GM18505 (cell line): ENCODE measurements at regions not wholly inside any gene's neighbourhood (a gene's known extent, or its start where the extent isn't known, plus 50 kb on each side); places are given as distances from the start of the nearest gene placed in this dataset.
"Not testable (repeated sequence)": the region's sequence is repeated elsewhere in the genome, so short reads cannot be mapped to it uniquely, and the experiment has no call there.

ENCODE experiments used
- ATAC-seq: cut with Tn5 transposase; IDR thresholded peaks from one replicate; pipeline ENCODE4 v1.9.1; 2021; ENCODE audit not compliant: unreplicated experiment
- POLR2A ChIP-seq: IDR thresholded peaks from 4 replicates; pipeline ENCODE4 v1.6.1; 2011; ENCODE audit warnings: borderline replicate concordance; ENCODE audit not compliant: insufficient read depth, insufficient read length; ENCODE audit errors: extremely low read depth

GRCh38 chr10:9853405-9854355, 1164.0 kb upstream of the CELF2 start:
- ATAC-seq, result no peak
- no peak for TF ChIP-seq POLR2A

GRCh38 chr10:9855451-9855850, 1162.2 kb upstream of the CELF2 start:
- ATAC-seq, result not testable (repeated sequence)

- no peak for TF ChIP-seq POLR2A
- ATAC-seq, result no peak
Observed at GRCh38 chr10:9858816-9859215, 1158.9 kb upstream of the CELF2 start.

- no peak for ATAC-seq
- TF ChIP-seq POLR2A, result no peak
Observed at GRCh38 chr10:9860045-9860444, 1157.6 kb upstream of the CELF2 start.

DNA sequence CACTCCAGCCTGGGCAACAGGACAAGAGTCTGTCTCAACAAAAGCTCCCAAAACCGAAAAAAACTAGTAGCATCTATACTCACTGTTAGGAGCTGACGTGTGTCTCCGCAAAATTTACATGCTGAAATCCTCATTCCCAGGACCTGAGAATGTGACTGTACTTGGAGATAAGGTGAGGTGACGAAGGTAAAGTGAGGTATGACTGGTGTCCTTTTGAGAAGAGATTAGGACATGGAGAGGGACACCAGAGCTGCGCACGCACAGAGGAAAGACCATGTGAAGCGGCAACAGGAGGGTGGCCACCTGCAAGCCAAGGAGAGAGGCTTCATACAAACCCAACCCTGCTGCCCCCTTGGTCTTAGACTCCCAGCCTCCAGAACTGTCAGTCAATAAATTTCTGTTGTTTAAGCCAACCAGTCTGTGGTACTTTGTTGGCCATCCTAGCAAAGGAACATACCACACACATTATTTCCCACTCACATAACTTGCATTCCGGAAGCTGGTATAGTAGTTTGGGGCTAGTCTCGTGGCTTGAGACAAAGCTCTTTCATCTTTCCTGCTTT, 1154.0 kb upstream of the CELF2 start:
- no peak for TF ChIP-seq POLR2A
- ATAC-seq, result no peak

- ATAC-seq, result no peak
- no peak for TF ChIP-seq POLR2A
Observed at GRCh38 chr10:9868499-9868898, 1149.2 kb upstream of the CELF2 start.

DNA sequence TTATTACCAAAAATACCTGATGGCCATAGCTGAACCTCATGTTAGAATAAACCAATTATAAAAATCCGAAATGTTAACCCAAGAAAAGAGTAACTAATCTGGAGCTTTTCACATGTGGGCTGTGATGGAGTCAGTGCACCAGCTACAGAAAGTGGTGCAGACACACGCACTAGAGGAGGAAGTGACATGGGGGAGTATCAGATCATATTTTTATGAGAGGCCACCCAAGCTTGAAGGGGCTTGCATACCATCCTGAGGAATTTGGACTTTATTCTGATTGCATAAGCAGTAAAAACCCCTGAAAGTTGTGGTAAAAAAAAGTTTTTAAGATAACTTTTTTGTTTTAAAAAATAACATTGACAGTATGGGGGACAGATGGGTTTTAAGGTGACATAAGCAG, 1148.5 kb upstream of the CELF2 start:
- ATAC-seq, result no peak
- no peak for TF ChIP-seq POLR2A

DNA sequence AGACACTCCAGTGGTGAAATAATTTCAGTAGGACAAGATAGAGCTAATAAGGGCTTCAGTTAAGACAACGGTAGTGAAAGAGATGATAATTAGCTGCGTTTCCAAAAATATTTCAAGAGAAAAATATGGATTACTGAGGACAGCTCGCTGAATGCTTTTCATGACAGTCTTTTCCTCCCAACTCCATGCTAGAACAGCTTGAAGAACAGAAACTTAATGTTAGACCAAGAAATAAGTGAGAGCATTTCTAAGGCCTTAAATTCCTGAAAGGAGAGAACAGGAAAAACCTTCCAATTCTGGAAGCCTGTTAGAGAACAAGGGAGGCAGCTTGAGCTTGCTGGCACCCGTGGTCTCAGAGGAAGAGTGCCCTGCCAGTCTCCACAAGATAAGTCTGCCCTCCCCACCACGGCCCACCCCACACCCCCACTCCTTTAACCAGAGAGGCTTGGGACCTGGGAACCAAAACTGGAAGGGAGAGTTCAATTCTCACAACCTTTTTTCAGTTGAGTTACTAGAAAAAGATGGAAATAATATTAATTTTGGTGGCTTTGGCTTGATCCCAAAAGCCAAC, 1148.0 kb upstream of the CELF2 start:
- no peak for ATAC-seq
- no peak for TF ChIP-seq POLR2A

DNA sequence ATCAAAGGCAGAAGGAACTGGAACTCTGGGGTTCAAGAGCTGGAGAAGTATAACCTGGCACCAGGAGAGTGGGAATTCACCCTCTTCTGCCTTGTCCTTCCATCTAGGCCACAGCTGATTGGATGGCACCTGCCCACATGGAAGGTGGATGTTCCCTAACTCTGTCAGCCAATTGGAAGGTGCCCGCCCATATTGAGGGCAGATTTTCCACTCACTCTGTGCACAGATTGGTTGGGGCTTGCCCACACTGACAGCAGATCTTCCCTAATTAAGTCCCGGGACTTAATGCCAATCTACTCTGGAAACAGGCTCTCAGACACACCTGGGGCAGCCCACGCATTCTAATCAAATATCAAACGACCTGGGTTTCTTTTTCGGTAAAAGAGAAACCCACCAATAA, 1142.3 kb upstream of the CELF2 start:
- no peak for TF ChIP-seq POLR2A
- ATAC-seq, result no peak

GRCh38 chr10:9877978-9878377, 1139.7 kb upstream of the CELF2 start:
- no peak for ATAC-seq
- no peak for TF ChIP-seq POLR2A

- no peak for TF ChIP-seq POLR2A
- no peak for ATAC-seq
Observed at GRCh38 chr10:9878383-9878782, 1139.3 kb upstream of the CELF2 start.

DNA sequence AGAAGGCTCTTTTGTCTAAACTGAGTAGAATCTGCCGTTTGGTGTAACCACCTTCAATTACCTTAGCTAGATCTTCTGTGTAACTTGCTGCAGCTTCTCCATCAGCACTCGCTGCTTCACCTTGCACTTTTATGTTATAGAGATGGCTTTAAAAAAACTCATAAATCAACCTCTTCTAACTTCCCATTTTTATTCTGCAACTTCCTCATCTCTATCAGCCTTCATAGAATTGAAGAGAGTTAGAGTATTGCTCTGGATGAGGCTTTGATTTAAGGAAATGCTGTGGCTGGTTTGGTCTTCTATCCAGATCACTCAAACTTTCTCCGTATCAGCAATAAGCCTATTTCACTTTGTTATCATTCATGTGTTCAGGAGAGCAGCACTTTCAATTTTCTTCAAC, 1131.9 kb upstream of the CELF2 start:
- no peak for TF ChIP-seq POLR2A
- ATAC-seq, result no peak

- no peak for TF ChIP-seq POLR2A
Observed at GRCh38 chr10:9886772-9887171, 1130.9 kb upstream of the CELF2 start.

DNA sequence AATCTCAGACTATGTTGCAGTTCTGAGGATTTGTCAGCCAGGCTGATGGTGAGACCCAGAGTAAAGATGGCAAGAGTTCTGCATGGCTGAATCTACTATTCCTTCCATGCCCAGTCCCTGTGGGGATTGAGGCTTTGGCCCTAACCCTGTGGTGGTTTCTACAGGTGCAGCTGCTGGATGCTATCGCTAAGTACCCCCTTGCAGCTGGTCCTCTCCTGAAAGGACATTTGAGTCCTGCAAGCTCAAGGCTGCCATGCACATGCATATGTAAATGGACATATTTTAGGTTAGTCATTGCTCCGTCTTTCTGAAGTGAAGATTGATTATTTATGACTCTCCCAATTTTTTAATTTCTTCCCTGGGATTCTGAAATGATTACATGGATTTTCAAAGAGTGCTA, 1122.2 kb upstream of the CELF2 start:
- TF ChIP-seq POLR2A, result no peak
- no peak for ATAC-seq

More at GRCh38 chr10:9886772-9887171, 1130.9 kb upstream of the CELF2 start:
- ATAC-seq, result no peak
